NCI-H2227 (cell line): ENCODE measurements at regions not wholly inside any gene's neighbourhood (a gene's known extent, or its start where the extent isn't known, plus 50 kb on each side); places are given as distances from the start of the nearest gene placed in this dataset.
"Not testable (repeated sequence)": the region's sequence is repeated elsewhere in the genome, so short reads cannot be mapped to it uniquely, and the experiment has no call there.

Experiments
- DNase-seq: peaks from one replicate; lab custom pipeline; 2025; ENCODE audit not compliant: unreplicated experiment; lab: John Stamatoyannopoulos, UW

GRCh38 chr9:30775236-30775635 is 1609.2 kb upstream of the ACO1 start:
- DNase-seq = no peak

DNA sequence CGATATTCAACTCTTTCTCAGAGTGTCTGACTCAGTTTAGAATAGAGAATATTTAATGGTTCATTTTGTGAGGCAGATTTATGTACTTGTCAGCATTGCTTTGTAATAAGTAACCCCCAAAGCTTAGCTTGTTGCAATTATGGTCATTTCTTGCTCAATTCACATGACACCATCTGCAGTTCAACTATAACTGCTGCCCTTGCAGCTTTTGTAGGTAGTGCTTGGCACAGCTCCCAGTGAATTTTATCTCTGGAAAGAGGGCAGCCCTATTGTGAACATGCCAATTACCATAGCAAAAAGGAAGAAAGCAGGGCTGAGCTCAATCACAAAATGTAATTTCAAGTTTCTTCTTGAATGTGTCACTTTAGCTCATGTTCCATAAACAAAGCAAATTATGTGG is 1587.7 kb upstream of the ACO1 start:
- DNase-seq = peak; percentile 24

DNA sequence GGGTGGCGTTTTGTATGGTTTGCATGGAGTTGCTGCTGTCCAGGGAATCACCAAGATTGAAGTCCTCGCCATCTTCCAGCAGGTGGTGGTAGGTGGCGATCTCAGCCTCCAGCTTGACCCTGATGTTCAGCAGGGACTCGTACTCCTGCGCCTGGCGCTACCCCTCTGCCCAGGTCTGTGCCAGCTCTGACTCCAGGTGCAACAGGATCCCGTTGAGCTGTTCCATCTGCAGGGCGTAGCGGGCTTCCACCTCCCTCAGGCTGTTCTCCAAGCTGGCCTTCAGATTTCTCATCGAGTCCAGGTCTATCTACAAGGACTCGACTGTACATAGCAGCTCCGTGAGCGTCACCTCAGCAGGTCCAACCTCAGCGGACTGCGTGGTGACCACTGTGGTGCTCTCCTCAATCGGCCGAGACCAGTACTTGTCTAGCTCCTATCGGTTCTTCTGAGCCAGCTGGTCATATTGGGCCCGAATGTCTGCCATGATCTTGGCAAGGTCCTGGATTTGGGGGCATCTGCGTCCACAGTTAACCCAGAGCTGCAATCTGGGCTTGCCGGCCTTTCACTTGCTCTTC is 1584.8 kb upstream of the ACO1 start:
- no peak for DNase-seq

- no peak for DNase-seq
Measured at GRCh38 chr9:30800421-30800820, 1584.0 kb upstream of the ACO1 start.

DNA sequence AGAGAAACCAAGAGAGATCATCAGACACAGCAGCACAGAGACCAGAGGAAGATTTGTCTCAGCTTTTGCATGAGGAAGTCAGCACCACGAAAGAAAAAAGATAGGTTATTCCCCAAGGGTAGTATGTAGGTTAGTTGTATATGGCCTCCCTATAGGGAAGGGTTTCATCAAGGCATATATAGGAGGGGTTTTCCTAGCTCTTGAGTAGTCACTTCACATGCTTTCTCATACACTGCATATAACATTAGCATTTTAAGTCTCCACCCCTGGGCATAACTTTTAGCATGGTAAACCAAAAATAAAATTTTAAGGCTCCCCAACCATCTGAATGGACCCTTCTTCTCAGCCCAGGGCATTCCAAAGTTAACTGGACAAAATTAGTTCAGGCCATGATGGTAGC is 1571.6 kb upstream of the ACO1 start:
- DNase-seq = no peak

DNA sequence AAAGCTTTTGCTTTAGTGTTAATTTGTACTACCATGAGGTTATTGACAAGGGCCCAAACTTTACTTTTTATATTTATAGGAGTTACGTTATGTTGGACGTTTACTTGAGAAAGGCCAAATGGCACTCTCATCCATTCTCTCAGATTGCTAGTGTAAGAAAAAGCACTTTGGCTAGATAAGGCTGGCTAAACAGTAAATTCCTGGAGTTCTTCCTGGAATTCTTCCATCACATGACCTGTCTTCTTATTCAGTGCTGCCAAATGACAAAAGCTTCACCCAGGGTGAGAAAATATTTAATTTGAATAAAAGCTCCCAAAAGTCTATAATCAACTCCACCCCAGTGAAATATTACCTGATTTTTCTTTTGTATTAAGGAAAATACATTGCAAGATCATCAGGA is 1568.9 kb upstream of the ACO1 start:
- no peak for DNase-seq

DNA sequence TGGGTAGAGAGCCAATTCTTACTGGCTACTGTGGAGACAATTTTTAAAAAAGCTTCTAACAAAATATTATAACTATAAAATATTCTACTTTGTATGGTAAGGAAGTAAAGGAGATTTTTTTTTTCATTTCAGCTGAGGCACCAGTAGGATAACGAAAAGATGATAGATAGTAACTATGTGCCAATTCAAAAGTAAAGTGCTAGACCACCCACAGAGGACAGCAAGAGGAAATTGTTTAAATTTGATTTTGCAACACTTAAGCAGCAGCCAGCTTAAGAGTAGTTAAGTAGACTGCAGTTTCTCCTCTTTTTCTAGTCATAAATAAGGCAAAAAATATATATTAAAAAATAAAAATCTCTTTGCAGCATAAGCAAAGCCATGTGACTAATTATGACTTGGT is 1539.3 kb upstream of the ACO1 start:
- no peak for DNase-seq

DNA sequence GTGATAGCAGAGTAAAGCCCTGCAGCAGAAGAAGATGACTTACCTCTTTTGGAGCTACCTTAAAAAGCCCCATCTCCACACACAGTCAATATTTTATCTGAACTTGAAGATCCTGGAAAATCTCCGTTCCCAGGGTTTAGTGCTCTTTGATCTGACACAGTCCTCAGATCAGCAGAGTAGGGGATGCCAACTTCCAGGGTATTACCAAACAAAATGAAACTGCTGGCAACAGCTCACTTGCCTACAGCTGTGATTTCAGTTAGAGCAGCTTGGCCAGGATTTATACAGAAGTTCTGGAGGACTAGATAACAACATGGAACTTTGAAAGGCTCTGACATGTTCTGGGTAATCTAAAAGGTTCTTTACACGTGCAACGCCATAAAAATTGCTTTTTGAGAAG is 1537.8 kb upstream of the ACO1 start:
- DNase-seq = no peak

- no peak for DNase-seq
Measured at GRCh38 chr9:30851600-30851999, 1532.8 kb upstream of the ACO1 start.

DNA sequence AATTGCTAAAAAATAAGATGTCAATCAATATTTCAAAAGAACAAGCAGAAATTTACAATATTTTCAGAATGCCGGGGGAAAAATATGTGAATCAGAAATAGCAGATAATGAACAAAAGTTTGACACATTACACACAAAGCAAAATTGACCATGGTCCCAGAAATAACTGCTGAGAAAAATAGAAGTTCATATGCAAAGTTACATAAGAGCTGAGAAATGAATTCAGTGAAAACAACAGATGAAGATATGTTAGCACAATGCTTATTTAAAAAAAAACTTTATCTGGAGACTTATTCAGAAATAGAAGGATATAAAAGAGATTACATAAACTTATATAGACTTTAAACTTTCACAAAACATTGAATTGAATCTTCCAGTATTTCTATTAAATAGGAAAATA is 1483.7 kb upstream of the ACO1 start:
- DNase-seq = no peak

- DNase-seq = peak; percentile 21
Measured at GRCh38 chr9:30913331-30913730, 1471.1 kb upstream of the ACO1 start.

DNA sequence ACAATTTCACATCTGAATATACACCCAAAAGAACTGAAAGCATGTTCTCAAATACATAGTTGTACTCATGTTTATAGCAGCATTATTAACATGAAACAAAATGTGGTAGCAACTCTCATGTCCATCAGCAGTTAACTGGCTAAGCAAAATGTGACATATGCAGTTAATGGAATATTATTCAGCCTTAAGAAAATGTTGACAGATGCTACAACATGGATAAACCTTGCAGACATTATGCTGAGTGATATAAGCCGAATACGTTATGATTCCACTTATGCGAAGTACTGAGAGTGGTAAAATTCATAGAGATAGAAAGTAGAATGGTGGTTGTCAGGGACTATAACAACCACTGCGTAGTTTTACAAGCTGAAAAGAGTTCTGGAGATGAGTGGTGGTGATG is 1469.0 kb upstream of the ACO1 start:
- no peak for DNase-seq

- no peak for DNase-seq
Measured at GRCh38 chr9:30925126-30925525, 1459.3 kb upstream of the ACO1 start.

DNA sequence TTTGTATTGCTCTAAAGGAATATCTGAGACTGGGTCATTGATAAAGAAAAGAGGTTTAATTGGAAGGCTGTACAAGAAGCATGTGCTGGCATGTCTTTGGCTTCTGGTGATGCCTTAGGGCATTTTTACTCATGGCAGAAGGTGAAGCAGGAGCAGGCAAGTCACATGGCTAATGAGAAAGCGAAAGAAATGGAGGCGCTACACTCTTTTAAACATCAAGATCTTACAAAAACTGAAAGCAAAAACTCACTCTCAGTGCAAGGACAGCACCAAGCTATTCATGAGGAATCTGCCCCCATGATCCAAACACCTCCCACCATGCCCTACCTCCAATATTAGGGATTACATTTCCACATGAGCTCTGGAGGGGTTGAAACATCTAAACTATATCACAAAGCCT is 1458.8 kb upstream of the ACO1 start:
- DNase-seq = no peak

DNA sequence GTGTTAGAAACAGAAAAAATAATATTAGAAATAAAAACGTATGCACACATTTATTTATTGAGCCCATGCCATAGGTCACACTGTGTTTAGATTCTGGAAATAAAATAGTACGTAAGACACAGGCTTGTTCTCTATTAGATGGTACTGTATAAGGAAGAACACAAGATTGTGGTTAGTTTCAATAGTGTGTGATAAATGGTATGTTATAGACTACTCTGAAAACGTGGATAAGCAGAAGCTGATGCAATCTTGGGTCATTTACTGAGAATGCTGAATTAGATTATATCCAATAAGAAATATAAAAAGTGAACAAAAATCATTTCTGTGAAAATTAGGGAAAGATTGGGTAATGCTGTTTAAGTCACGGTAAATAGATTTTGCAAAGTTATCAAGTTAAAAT is 1456.4 kb upstream of the ACO1 start:
- DNase-seq = no peak

DNA sequence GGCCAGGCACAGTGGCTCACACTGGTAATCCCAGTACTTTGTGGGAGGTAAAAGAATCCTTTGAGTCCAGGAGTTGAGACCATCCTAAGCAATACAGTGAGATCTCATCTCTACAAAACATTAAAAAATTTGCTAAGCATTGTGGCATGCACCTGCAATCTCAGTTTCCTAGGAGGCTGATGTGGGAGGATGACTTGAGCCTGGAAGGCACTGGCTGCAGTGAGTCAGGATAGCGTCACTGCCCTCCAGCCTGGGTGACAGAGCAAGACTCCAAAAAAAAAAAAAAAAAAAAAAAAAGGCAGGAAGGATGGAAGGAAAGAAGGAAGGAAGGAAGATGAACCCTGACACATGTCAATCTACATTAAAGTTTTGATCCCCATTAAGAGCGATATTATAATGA is 1452.2 kb upstream of the ACO1 start:
- DNase-seq = no peak

- no peak for DNase-seq
Measured at GRCh38 chr9:30935730-30936129, 1448.7 kb upstream of the ACO1 start.

- no peak for DNase-seq
Measured at GRCh38 chr9:30937106-30937505, 1447.3 kb upstream of the ACO1 start.

GRCh38 chr9:30942852-30943251 is 1441.6 kb upstream of the ACO1 start:
- not testable (repeated sequence) for DNase-seq

- DNase-seq = no peak
Measured at GRCh38 chr9:30943446-30944224, 1440.8 kb upstream of the ACO1 start.

- DNase-seq = no peak
Measured at GRCh38 chr9:30944225-30944569, 1440.2 kb upstream of the ACO1 start.

DNA sequence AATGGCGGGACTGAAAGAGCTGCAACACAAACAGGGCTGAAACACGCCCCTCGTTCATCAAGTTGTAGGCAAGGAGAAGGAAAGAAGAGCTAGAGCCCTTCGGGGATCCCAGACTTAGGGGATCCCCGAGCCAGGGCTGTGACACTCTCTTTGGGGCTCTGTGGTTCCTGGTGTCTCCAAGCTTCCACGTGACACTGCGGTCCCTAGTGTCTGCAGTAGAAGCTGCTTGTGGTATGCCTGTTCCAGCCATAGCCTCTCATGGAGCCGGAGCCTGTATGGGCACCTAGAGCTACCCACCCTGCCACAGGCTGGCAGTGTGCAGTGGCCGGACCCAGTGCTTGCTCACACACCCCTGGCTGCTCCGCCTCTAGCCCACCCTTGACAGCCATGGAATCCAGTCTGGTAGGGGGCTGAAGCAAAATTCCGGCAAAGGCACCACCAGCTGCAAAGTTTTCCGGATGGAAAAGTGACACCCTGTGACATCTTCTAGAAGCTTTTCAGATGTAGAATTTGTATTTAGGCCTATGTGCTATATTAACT is 1439.6 kb upstream of the ACO1 start:
- DNase-seq = no peak

- no peak for DNase-seq
Measured at GRCh38 chr9:30964332-30964731, 1420.1 kb upstream of the ACO1 start.
